PC-3 (cell line): ENCODE measurements at regions not wholly inside any gene's neighbourhood (a gene's known extent, or its start where the extent isn't known, plus 50 kb on each side); places are given as distances from the start of the nearest gene placed in this dataset.

ENCODE experiments used
- CTCF ChIP-seq: fragments of 300-600 bp; sonication (generic); conservative IDR thresholded peaks from 2 replicates; pipeline ENCODE4 v1.5.1; 2017; ENCODE audit warnings: antibody characterized with exemption, low read depth, mild to moderate bottlenecking, low read length
- EZH2 ChIP-seq: fragments of 300-600 bp; sonication (generic); IDR thresholded peaks from one replicate; pipeline ENCODE4 v1.6.1; 2017; ENCODE audit warnings: antibody characterized with exemption, mild to moderate bottlenecking, low read length; ENCODE audit not compliant: unreplicated experiment
- EZH2phosphoT487 ChIP-seq: fragments of 300-600 bp; sonication (generic); IDR thresholded peaks from 2 replicates; pipeline ENCODE4 v1.6.1; 2018; ENCODE audit warnings: mild to moderate bottlenecking, antibody characterized with exemption, low read length, borderline replicate concordance

GRCh38 chr16:86766700-86767099 is 188.4 kb downstream of the FOXL1 start:
- TF ChIP-seq EZH2 (no peak), EZH2phosphoT487 (no peak), CTCF (no peak)
